GM19099 (cell line): ENCODE measurements at regions not wholly inside any gene's neighbourhood (a gene's known extent, or its start where the extent isn't known, plus 50 kb on each side); places are given as distances from the start of the nearest gene placed in this dataset.

Experiments used
- POLR2A ChIP-seq: IDR thresholded peaks from 3 replicates; pipeline ENCODE4 v1.6.1; 2011; ENCODE audit warnings: low read depth; ENCODE audit not compliant: insufficient read length; ENCODE audit errors: extremely low read depth

DNA sequence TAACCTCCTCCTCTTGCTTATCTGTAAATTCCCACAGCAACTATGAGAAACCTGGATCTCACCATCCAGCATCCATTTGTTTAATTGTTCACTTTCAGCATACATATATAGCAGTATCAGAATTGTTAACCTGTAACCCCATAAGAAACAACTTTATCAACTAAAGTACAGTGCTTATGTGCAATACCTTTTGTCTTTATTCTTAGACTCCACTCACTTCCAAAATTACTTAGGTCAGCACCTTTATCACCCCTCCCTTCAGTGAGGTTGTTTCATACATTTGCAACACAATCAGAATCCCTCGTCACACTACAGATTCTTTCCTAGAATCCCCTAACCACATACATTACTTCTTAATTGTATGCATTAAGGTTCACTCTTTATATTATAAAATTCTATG, 225.9 kb upstream of the NCKAP5 start:
- TF ChIP-seq POLR2A = no peak

DNA sequence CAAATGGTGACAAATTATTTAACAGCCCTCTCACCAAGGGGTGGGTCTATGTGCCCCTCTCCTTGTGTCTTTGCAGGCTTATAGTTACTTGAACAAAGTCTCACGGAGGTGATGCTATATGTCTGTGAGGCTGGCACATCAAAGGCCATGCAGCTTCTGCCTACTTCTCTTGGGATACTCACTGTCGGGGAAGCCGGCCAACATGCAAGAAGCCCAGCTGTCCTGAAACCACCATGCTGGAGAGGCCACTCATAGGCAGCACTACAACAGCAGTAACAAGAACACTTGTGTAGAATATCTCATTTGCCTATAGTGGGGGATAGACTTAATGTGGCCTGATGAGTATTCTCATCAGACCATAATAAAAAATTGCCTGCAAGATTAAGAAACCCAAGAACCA, 233.7 kb upstream of the NCKAP5 start:
- TF ChIP-seq POLR2A = no peak

DNA sequence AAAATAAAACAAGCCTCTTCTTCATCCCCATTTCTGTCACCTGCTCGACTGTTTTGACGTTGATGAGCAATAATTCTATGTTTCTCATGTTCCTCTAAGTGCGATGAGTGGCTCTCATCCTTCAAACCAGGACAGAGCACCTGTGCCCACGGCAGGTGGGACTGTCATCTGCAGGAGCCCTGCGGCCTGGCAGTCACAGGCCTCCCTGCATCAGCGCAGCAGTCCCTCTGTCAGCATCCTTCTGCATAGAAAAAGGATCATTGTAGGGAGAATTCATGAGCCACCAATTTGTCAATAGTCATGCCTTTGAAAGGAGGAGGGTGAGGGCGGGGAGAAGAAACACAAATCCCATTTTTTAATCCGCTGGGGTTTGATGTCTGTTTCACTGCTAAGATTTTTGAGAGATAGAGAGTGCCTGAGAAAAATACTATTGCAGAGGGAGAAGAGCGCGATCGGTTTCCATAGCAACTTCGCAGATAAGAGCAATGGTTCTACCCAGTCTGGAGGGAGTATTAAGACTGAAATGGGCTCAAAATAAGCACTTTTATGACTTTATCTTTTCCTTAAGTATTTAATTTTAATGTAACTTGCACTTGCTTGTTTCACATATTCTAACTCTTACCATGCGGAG, 234.3 kb upstream of the NCKAP5 start:
- no peak for TF ChIP-seq POLR2A

DNA sequence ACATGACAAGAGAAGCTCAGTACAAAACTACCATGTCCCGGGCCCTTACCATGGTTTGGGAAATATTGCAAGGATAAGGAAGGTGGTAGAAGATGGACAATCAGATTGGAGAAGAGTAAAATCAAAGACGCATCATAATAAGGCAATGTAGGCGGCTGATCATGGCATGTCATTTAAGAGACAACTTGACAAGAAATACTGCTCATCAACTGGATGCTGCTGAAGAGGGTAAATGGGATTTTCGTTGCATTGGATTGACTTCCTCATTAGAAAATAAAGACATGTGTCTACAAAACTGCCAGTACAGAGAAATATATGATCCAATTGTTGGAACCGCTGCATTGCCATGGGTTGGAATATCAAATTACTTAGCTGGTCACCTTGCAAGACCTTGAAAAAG, 238.3 kb upstream of the NCKAP5 start:
- no peak for TF ChIP-seq POLR2A

DNA sequence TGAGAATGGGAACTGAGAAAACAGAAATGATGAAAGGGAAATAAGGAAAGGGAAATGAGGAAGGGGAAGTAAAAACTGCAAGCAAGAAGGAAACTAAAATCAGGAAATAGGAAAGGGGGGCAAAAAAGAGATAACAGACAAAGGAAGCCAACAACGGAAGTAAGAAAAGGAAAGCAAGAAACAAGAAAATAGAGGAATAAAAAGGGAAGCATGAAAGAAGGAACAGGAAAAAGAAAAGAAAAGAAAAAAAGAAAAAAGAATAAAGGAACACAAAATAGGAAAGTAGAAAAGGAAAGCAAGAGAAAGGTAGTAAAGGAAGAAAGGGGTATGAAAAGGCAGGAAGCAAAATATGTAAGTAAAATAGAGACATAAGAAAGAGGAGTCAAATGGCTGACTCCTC, 241.2 kb upstream of the NCKAP5 start:
- TF ChIP-seq POLR2A = no peak

DNA sequence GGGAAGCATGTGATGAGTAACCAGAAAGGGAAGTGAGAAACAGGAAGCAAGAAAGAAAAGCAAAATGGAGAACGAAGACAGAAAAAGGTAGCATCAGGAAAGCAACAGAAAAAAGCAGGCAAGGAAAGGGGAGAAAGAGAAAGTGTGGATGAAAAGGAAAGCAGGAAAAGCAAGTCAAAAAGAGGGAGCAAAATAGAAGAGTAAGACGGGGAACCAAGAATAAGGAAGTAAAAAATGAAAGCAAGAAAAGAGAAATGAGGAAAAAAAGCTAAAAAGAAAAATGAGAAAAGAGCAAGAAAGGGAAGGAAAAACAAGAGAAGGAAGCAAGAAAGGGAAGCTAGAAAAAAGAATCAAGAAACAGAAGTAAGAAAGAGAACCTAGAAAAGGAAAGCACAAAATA, 242.3 kb upstream of the NCKAP5 start:
- no peak for TF ChIP-seq POLR2A

DNA sequence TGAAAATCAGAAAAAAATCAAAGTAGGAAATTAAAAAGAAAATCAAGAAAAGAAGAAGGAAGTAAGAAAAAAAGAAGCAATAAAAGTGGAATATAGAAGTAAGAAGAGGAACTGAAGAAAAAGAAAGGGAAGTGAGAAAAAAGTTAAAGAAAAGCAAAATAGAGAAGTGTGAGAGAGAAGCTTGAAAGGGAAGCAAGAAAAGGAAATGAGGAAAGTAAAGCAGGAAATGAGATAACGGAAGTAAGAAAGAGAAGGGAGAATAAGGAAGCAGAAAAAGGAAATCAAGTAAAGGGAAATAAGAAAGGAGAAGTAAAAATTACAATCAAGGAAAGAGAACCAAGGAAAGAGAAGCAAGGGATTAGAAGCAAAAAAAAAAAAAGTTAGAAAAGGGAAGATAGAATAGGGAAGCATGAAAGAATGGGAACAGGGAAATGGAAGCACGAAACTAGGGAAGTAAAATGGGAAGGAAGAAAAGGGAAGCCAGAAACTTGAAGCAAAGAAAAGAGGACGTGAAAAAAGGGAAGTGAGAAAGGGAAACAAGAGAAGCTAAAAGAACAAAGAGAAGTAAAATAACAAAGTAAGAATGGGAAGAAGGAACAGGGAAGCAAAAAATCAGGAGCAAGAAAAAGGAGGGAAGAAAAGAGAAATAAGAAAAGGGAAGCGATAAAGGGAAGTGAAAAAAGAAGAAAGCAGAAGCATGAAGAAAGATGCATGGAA, 243.3 kb upstream of the NCKAP5 start:
- no peak for TF ChIP-seq POLR2A

DNA sequence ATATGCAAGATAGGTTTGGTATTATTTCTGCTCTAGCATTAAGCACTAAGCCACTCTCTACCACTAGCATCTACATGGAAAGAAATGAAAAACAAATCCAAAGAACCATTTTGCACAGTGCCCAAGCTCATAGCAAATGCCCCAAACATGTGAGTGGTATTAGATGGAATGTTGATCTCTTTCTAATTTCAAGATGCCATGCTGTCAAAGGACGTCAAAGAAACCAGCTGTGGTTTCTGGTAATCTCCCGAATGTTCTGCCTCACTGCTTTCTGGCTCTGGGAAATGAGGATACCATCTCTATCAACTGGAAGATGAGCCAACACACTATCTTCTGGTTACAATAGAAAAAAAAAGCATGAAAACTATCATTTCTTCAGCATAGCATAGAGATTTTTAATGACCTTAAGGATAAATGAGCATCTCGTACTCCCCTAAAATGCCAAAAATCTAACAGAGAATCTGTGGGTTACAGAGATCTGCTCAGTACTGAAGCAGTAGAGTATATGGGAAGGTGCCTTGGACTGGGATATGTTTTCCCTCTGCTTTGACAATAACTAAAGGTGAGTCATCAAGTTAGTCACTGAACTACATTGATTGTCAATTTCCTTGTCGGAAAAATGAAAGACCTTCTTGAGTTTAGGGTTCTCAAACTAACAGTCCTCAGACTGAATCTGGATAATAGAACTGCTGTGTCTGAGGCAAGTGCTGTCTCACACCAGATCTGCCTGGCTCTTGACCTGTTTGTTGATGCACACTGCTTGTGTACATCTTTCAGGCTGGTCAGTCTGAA, 244.8 kb upstream of the NCKAP5 start:
- no peak for TF ChIP-seq POLR2A

DNA sequence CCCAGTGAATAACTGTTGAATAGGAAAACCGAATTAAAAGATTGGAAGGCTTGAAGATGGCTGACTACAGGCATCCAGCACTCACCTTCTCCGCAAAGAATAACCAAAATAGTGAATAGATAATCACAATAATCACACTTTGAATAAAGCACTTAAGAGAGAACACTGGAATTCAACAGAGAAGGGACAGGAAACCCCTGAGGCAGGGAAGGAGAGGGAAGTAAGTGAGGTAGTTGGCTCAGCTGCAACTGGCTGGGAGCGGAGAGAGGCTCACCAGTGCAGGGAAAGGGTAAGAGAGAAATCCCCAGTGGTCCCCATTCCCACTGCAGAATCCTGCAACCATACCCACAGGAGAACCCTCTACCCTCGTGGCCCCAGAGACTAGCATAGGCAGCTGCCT, 246.6 kb upstream of the NCKAP5 start:
- TF ChIP-seq POLR2A = no peak

DNA sequence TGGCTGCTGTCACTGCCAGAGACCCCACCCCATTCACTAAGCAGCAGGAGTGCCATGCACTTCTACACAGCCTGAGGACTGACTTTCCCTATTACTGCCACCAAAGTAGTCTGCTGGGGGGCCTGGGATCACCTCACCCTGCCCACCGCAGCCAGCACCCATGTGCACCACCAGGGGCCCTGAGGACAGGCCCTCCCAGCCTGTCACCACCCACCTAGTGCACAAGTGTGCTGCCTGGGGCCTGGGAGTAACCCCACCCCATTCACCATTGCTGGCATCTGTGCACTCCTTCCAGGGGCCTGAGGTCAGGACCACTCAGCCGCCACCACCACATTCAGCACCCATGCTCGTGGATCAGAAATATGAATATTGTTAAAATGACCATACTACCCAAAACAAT, 247.8 kb upstream of the NCKAP5 start:
- TF ChIP-seq POLR2A = no peak

DNA sequence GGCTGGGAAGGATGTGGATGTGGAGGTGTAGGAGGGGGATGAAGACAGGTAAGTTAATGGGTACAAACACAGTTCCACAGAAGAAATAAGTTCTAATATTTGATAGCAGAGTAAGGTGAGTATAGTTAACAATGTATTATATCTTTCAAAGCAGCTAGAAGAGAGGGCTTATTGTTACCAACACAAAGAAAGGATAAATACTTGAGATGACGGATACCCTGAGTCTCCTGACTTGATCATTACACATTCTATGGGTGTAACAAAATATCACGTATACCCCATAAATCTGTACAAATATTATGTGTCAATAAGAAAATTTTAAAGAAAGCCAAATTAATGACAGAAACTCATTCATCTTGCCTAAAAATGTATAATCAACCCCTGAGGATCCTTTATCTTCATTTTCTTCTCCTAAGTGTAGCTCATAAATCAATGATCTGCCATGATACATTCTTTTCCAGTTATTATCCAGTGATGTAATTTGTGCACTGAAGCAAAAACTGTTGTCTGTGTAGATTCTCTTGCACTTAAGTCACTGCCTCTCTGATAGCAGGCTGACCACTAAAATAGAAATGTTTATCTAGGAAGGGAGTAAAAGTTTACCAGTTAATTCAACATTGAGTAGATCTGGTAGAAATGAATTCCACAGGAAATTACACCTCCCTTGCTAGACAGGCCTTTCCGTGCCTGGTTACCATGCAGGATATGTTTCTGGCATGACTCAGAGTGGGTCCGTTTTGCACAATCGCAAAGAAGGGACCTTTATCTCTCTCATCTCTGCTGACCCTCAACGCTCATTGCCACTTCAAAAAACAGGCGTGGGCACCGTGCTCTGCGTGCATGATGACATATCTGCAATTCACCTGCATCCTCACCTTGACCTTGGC, 249.7 kb upstream of the NCKAP5 start:
- TF ChIP-seq POLR2A = no peak

DNA sequence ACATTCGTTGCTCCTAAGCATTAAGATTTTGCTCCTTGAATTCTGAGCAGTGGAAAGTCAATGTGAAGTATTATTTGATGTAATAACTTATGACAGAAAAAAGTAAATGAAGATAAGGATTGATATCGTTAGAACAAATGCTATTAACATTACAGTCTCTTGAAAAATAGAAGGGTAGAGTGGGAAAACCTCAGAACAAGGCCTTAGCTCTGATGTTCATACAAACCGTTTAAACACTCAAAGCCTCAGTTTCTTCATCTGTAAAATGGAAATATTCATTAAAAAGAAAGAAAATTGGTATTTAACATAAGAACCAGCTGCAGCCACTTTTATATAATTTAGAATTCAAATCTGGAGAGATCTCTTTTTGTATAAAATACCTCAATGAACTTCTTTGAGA, 250.4 kb upstream of the NCKAP5 start:
- no peak for TF ChIP-seq POLR2A

DNA sequence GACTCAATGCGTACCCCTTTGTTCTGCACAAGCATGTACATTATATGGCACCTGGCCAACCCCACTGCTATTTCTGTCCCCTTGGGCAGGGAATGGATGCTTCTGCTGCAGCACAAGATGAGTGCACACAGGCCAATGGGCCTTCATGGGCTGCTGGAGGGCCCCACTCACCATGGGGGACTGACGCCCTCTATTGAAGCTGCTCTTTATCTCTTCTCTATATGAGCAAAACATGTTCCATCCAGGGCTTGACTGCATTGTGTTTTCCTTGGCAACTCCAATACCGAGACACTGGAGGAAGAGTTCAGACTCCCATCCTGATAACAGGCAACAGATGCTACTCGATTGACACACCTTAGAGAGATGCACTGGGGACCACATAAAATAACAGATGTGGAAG, 251.6 kb upstream of the NCKAP5 start:
- TF ChIP-seq POLR2A = no peak

DNA sequence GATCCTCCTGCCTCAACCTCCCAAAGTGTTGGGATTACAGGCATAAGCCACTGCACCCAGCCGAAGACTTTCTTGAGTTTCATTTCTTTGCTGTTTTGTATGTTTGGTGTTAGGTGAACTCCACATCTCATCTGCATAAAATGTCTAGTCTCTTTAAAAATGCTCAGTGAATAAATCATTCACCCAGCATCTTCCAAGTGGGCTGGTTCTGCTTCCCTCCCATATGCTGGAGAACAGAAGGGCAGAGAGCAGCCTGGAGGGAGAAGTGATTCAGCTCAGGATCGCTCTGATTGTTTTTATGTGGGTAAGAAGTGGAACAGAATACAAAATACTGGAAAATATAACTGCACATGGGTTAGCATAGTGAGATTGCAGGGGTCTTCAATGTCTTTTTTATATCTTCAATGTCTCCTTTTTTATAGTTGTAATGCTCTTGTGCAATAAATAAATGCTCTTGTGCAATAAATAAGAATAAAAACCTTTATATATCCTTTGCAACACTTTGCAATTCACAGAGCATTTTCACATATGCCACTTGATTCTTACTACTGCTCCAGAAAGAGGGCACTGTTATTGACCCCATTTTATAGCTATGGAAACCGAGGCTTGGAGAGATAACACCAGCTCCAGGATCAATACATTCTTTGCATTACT, 253.0 kb upstream of the NCKAP5 start:
- no peak for TF ChIP-seq POLR2A

DNA sequence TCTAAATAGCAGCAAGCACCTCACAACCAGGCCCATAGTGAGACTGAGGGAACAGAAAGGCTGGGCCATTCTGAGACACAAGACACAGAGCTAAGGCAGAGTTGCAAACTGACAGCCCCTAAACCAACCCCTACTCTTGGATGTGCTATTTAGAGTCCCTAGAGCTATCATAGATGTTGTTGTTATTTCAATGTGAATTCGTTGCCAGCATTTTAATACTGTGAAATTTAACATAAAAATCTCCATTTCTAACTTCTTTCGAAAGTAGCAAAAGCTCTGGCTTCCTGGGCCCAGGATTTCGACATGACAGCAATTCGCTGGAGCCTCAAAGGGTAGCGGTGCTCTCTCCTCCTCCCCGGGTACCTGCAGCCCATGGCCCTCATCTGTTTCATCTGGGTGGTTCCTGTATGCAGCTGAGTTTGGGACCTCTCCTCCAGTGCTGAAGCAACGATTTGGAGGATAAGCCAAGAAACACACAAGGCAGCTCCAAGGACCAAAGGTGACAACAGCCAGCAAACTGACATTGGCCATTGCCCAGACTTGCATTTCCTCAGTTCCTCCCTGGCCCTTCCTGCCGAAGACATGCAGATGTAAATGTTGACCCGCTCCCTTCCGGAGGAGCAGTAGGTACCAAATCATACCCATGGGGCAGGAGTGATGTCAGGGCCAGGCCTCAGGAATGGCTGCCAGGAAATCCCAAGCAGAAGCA, 254.4 kb upstream of the NCKAP5 start:
- TF ChIP-seq POLR2A = no peak

DNA sequence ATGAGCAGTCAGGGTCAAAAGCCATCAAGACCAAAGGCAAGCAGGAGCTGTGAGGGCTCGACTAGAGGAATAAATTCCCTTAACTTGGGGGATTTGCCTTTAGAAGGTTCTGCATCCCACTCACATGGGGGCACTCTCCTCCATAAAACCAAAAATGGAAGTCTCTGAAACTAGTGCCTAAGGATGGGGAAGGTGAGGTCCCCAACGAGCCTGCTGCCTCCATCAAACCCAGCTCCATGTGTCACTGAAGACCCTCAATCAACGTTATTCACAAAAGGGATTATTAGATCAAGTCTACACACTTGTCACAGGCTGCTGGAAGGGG, 254.9 kb upstream of the NCKAP5 start:
- no peak for TF ChIP-seq POLR2A
